ENCODE measurements at regions not wholly inside any gene's neighbourhood (a gene's known extent, or its start where the extent isn't known, plus 50 kb on each side); places are given as distances from the start of the nearest gene placed in this dataset.

- no peaks in the 10 kb centered on the region for H3K4me1 ChIP-seq
- intact Hi-C loops (cut with DNase I), result no loop called here
- TF ChIP-seq, protein P1, sequence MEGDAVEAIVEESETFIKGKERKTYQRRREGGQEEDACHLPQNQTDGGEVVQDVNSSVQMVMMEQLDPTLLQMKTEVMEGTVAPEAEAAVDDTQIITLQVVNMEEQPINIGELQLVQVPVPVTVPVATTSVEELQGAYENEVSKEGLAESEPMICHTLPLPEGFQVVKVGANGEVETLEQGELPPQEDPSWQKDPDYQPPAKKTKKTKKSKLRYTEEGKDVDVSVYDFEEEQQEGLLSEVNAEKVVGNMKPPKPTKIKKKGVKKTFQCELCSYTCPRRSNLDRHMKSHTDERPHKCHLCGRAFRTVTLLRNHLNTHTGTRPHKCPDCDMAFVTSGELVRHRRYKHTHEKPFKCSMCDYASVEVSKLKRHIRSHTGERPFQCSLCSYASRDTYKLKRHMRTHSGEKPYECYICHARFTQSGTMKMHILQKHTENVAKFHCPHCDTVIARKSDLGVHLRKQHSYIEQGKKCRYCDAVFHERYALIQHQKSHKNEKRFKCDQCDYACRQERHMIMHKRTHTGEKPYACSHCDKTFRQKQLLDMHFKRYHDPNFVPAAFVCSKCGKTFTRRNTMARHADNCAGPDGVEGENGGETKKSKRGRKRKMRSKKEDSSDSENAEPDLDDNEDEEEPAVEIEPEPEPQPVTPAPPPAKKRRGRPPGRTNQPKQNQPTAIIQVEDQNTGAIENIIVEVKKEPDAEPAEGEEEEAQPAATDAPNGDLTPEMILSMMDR (IDR thresholded peaks at IDR 0.05), result no peak
Measured at GRCh38 chr6:67175101-67175500, 1460.0 kb upstream of the ADGRB3 start.

DNA sequence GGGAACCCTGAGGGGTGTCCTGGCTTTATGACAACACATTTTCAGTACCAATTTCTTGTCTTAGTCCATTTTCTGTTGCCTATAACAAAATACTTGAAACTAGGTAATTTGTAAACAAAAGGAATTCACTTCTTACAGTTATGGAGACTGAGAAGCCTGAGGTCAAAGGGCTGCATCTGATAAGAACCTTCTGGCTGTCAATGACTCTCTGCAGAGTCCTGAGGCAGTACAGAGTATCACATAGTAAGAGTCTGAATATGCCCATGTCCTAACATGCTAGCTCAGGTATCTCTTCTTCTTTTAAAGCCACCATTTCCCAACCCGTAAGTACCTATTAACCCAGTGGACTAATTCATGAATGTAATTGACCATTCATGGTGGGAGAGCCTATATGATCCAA is 1458.6 kb upstream of the EYS start:
- no peak overlapping the region for H3K4me3 ChIP-seq
- DNase-seq (ENCODE audit: low spot score in 2 of 2), result no peak

More at GRCh38 chr6:67175101-67175500, 1460.0 kb upstream of the ADGRB3 start:
- Histone ChIP-seq H3K27ac (no peak overlapping the region), H3K4me3 (no peak overlapping the region), H3K9me3 (no peaks in the 10 kb centered on the region), H3K36me3 (no peaks in the 10 kb centered on the region), H3K27me3 (no peaks in the 10 kb centered on the region)
- DNase-seq (ENCODE audit: low spot score in 2 of 2), result no peak

GRCh38 chr6:67160820-67161219 is 1453.8 kb upstream of the EYS start:
- DNase-seq (ENCODE audit: low spot score in 2 of 2), result no peak
- Histone ChIP-seq H3K27me3 (no peaks in the 10 kb centered on the region), H3K9me3 (no peaks in the 10 kb centered on the region), H3K36me3 (no peaks in the 10 kb centered on the region), H3K4me1 (no peaks in the 10 kb centered on the region), H3K4me3 (no peak overlapping the region), H3K27ac (no peak overlapping the region)
- TF ChIP-seq, protein P1 (IDR thresholded peaks at IDR 0.05), result no peak
- intact Hi-C loops (cut with DNase I), result no loop called here

More for the DNA sequence above, 1458.6 kb upstream of the EYS start:
- intact Hi-C loops (cut with DNase I), result no loop called here
- H3K9me3 ChIP-seq, result no peaks in the 10 kb centered on the region
- H3K36me3 ChIP-seq, result no peaks in the 10 kb centered on the region
- no peaks in the 10 kb centered on the region for H3K27me3 ChIP-seq
- TF ChIP-seq, protein P1 (IDR thresholded peaks at IDR 0.05), result no peak
- H3K27ac ChIP-seq, result no peak overlapping the region
- H3K4me1 ChIP-seq, result no peaks in the 10 kb centered on the region

GRCh38 chr6:67141005-67141404 is 1434.0 kb upstream of the EYS start:
- intact Hi-C loops (cut with DNase I), result no loop called here
- Histone ChIP-seq H3K9me3 (peaks cover 3 to 7% of the 10 kb centered on the region in 2 donors), H3K4me3 (no peak overlapping the region), H3K27me3 (no peaks in the 10 kb centered on the region), H3K4me1 (no peaks in the 10 kb centered on the region), H3K36me3 (no peaks in the 10 kb centered on the region), H3K27ac (no peak overlapping the region)
- DNase-seq (ENCODE audit: low spot score in 2 of 2), result no peak
- TF ChIP-seq, protein P1 (IDR thresholded peaks at IDR 0.05), result no peak

GRCh38 chr6:67133973-67134372 is 1426.9 kb upstream of the EYS start:
- Histone ChIP-seq H3K27me3 (no peaks in the 10 kb centered on the region), H3K27ac (no peak overlapping the region), H3K4me3 (no peak overlapping the region), H3K4me1 (no peaks in the 10 kb centered on the region), H3K9me3 (no peaks in the 10 kb centered on the region), H3K36me3 (no peaks in the 10 kb centered on the region)
- intact Hi-C loops (cut with DNase I), result no loop called here
- DNase-seq (ENCODE audit: low spot score in 2 of 2), result no peak
- TF ChIP-seq, protein P1 (IDR thresholded peaks at IDR 0.05), result no peak

GRCh38 chr6:67131827-67132226 is 1424.8 kb upstream of the EYS start:
- Histone ChIP-seq H3K4me1 (no peaks in the 10 kb centered on the region), H3K27ac (peak overlapping the region; percentile 21 to 52), H3K36me3 (no peaks in the 10 kb centered on the region), H3K27me3 (no peaks in the 10 kb centered on the region), H3K9me3 (no peaks in the 10 kb centered on the region), H3K4me3 (no peak overlapping the region)
- peak in 1 of 2 donors; percentile 75 for DNase-seq (ENCODE audit: low spot score in 2 of 2)
- intact Hi-C loops (cut with DNase I), result no loop called here
- TF ChIP-seq, protein P1 (IDR thresholded peaks at IDR 0.05), result no peak

Data from ascending aorta (tissue), 2 donors.